GM12878 (cell line): ENCODE measurements at regions not wholly inside any gene's neighbourhood (a gene's known extent, or its start where the extent isn't known, plus 50 kb on each side); places are given as distances from the start of the nearest gene placed in this dataset.

Source experiments
- ATAC-seq: fragments of 200-7000 bp; cut with Tn5 transposase; 3 replicates; pipeline ENCODE4 v1.9.1; 2020; ENCODE audit warnings: mild to moderate bottlenecking, moderate library complexity
- BruUV-seq: library from RNA; stranded (reverse); fragments of 400-500 nt; replicated peaks from 2 replicates; lab custom pipeline; 2021; lab: Mats Ljungman, UMichigan
- CTCF ChIA-PET: fragments of 300-600 bp; sonication (Branson Sonifier 250); formaldehyde crosslinking; extraction: SDS; loops from one replicate; lab custom pipeline; 2021; ENCODE audit warnings: inconsistent platforms; lab: Yijun Ruan, JAX
- POLR2A ChIA-PET: fragments of 350-600 bp; formaldehyde crosslinking; extraction: SDS; loops from one replicate; lab custom pipeline; 2021; ENCODE audit warnings: inconsistent platforms; lab: Charles Lee
- RAD21 ChIA-PET: fragments of 300-600 bp; sonication (Branson Sonifier 250); formaldehyde crosslinking; loops from one replicate; lab custom pipeline; 2023; ENCODE audit warnings: antibody characterized with exemption; ENCODE audit not compliant: unreplicated experiment; lab: Charles Lee
- SMC1A ChIA-PET: fragments of 300-600 bp; sonication (Branson Sonifier 250); formaldehyde crosslinking; loops from one replicate; lab custom pipeline; 2023; ENCODE audit not compliant: unreplicated experiment, uncharacterized antibody; lab: Charles Lee
- DNase-seq: peaks from one replicate; pipeline ENCODE4 v3.0.0-alpha.2; 2011; ENCODE audit warnings: low read depth, low spot score
- FAIRE-seq: peaks from 3 replicates; lab custom pipeline; 2011; peaks lifted over from hg19 to GRCh38; lab: Jason Lieb, UNC
- H2AFZ ChIP-seq: 2 replicates; pipeline ENCODE4 v1.6.0; 2011; ENCODE audit warnings: low read depth, low read length, control low read depth; ENCODE audit not compliant: control insufficient read depth
- H3K27ac ChIP-seq: 2 replicates; pipeline ENCODE4 v1.5.1; 2011; ENCODE audit warnings: control low read depth; ENCODE audit not compliant: control insufficient read depth, insufficient read depth
- H3K27me3 ChIP-seq, 2 experiments: replicated peaks in 1 of 2; 2 replicates each; pipeline versions ENCODE4 v1.6.0 to v1.6.1; 2011; ENCODE audit warnings: low read length in 1 of 2; ENCODE audit not compliant: control insufficient read depth in 2 of 2, insufficient read depth in 2 of 2
- H3K36me3 ChIP-seq, 2 experiments: 2 replicates each; pipeline ENCODE4 v1.5.1; 2011; ENCODE audit warnings: low read length in 1 of 2; ENCODE audit not compliant: control insufficient read depth in 2 of 2, insufficient read depth in 2 of 2
- H3K4me1 ChIP-seq: 2 replicates; pipeline ENCODE4 v1.6.1; 2011; ENCODE audit warnings: mild to moderate bottlenecking, low read length, moderate library complexity, mixed read lengths; ENCODE audit not compliant: control insufficient read depth, insufficient read depth
- H3K4me2 ChIP-seq: 2 replicates; pipeline ENCODE4 v1.6.0; 2011; ENCODE audit warnings: control low read depth; ENCODE audit not compliant: control insufficient read depth, insufficient read depth
- H3K4me3 ChIP-seq: fragments of 200-600 bp; sonication (generic); 2 replicates; pipeline ENCODE4 v1.5.1; 2016
- H3K79me2 ChIP-seq: 2 replicates; pipeline ENCODE4 v1.6.0; 2011; ENCODE audit warnings: low read length; ENCODE audit not compliant: control insufficient read depth, insufficient read depth
- H3K9ac ChIP-seq: 2 replicates; pipeline ENCODE4 v1.8.0; 2011; ENCODE audit warnings: low read length, control low read depth, mixed read lengths; ENCODE audit not compliant: control insufficient read depth, insufficient read depth
- H3K9me3 ChIP-seq: replicated peaks from 3 replicates; pipeline ENCODE4 v1.5.1; 2011; ENCODE audit warnings: mild to moderate bottlenecking, low read length; ENCODE audit not compliant: control insufficient read depth, insufficient read depth
- H4K20me1 ChIP-seq: 2 replicates; pipeline ENCODE4 v1.6.0; 2011; ENCODE audit not compliant: control insufficient read depth, insufficient read depth
- BACH1 ChIP-seq: fragments of 450-650 bp; IDR thresholded peaks from 2 replicates; pipeline ENCODE4 v1.6.1; 2017; ENCODE audit warnings: mild to moderate bottlenecking, borderline replicate concordance
- BRCA1 ChIP-seq: IDR thresholded peaks from 2 replicates; pipeline ENCODE4 v1.6.1; 2011; ENCODE audit warnings: low read depth, low read length, improper control_type of control experiment
- EP300 ChIP-seq, 2 experiments: fragments of 150-350 bp in 1 of 2; IDR thresholded peaks; 2 replicates each; pipeline ENCODE4 v1.6.1; 2011 to 2012; ENCODE audit warnings: low read depth in 2 of 2, low read length in 2 of 2, borderline replicate concordance in 1 of 2, improper control_type of control experiment in 1 of 2, inconsistent platforms in 1 of 2; ENCODE audit not compliant: control insufficient read depth in 1 of 2
- FOXK2 ChIP-seq: fragments of 450-650 bp; IDR thresholded peaks from 2 replicates; pipeline ENCODE4 v1.6.1; 2017; ENCODE audit warnings: mild to moderate bottlenecking, moderate library complexity
- MEF2B ChIP-seq: fragments of 450-650 bp; IDR thresholded peaks from 2 replicates; pipeline ENCODE4 v1.6.1; 2018; ENCODE audit warnings: mild to moderate bottlenecking, moderate library complexity; ENCODE audit not compliant: partially characterized antibody, poor library complexity, severe bottlenecking
- RBBP5 ChIP-seq: fragments of 200-600 bp; sonication (generic); conservative IDR thresholded peaks from 2 replicates; pipeline ENCODE4 v1.6.1; 2016
- RELA ChIP-seq: fragments of 450-650 bp; IDR thresholded peaks from 2 replicates; pipeline ENCODE4 v1.8.0; 2014; ENCODE audit warnings: borderline replicate concordance; ENCODE audit not compliant: partially characterized antibody
- YBX1 ChIP-seq: fragments of 450-650 bp; IDR thresholded peaks from 2 replicates; pipeline ENCODE4 v1.6.1; 2016; ENCODE audit warnings: antibody characterized with exemption
- ZNF24 ChIP-seq: fragments of 450-650 bp; IDR thresholded peaks from 2 replicates; pipeline ENCODE4 v1.6.1; 2017; ENCODE audit warnings: antibody characterized with exemption, mild to moderate bottlenecking
- WGBS: methylation state at CpG from one replicate; pipeline ENCODE4 v1.1.6; 2016; ENCODE audit warnings: low lambda C conversion rate; ENCODE audit not compliant: insufficient replicate concordance, insufficient coverage; ENCODE audit errors: missing lambda C conversion rate; 5-methylcytosine and 5-hydroxymethylcytosine counted together
- in situ Hi-C: fragments of 300-500 bp; cut with MboI; formaldehyde crosslinking; loops from 9 replicates; pipeline ENCODE4 v1.14.3; 2018; ENCODE audit warnings: mixed read lengths
- intact Hi-C: fragments of 100-400 bp; cut with micrococcal nuclease; formaldehyde crosslinking; loops from one replicate; pipeline ENCODE4 v1.14.2; 2022; ENCODE audit not compliant: unreplicated experiment
- TF ChIP-seq, protein P1 (sequence below): IDR thresholded peaks from 2 replicates; pipeline ENCODE4 v1.6.1; 2012; ENCODE audit warnings: low read depth, low read length, improper control_type of control experiment

DNA sequence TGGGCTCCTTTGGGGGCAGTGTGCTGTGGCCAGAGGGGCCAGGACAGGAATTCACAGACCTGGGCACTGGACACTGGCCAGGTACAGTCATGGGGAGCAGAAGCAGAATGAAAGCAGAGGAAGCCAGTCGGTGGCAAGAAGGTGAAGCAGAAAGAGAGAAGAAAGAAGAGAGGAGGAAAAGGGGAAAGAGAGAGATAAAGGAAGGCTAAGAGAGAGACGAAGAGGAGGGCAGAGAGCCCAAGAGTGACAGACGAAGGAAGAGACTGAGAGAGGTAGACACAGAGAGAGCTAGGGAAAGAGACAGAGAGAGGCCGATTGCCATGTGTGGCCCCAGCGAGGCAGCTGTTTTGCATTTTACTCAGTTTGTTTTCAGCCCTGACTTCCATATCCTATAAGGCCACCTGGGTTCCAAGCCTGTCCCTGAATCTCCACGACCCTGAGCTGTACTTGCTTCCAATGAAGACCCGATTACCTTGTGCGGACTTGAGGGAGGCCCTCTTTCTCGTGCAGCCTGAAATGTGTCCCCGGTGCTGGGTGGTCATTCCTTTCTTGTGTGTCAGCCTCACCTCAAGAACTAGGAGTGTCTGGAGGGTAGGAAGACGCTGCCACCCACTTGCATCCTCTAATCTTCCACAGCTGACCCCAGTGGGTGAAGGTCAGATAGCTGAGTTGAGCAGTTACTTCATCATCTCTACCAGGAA lies 73.9 kb downstream of the LSM3 start:
- whole genome bisulfite sequencing: 48% methylated on average over 11 of the region's 11 CpGs
- no peak overlapping the region for H3K9ac ChIP-seq
- no TSS peak for BruUV-seq
- H3K79me2 ChIP-seq: no peaks in the 10 kb centered on the region
- H3K4me3 ChIP-seq: no peak overlapping the region
- no peak overlapping the region for H3K4me2 ChIP-seq
- ATAC-seq (no peak), DNase-seq (no peak), FAIRE-seq (no peak)
- H3K36me3 ChIP-seq: no peaks in the 10 kb centered on the region
- CTCF ChIA-PET: interaction anchor here (1.7 kb wide), 1 partner anchor 49 kb away, joined by 6 read pairs; no protein-coding TSS in a partner anchor
- RAD21 ChIA-PET: no interaction called here
- SMC1A ChIA-PET: interaction anchor here (0.6 to 1.0 kb wide), 2 partner anchors 215 to 461 kb away, joined by 3 read pairs; no protein-coding TSS in a partner anchor
- no peaks in the 10 kb centered on the region; the same call in 1 of the 2 replicates for H4K20me1 ChIP-seq
- intact Hi-C loops: no loop called here
- H3K9me3 ChIP-seq: no peaks in the 10 kb centered on the region
- no peak overlapping the region for H3K27ac ChIP-seq
- in situ Hi-C loops: no loop called here
- no peak overlapping the region for H2AFZ ChIP-seq
- POLR2A ChIA-PET: no interaction called here
- H3K4me1 ChIP-seq: no peaks in the 10 kb centered on the region
- H3K27me3 ChIP-seq: no peaks in the 10 kb centered on the region; a peak in 1 of 4 replicates
- TF ChIP-seq RBBP5: no peak
- no peak for TF ChIP-seq BRCA1
- no peak for TF ChIP-seq EP300 (IDR thresholded peaks at IDR 0.05; ENCODE audit: borderline replicate concordance in 1 of 2, control insufficient read depth in 1 of 2, low read depth in 2 of 2, low read length in 2 of 2)
- no peak for TF ChIP-seq RELA
- TF ChIP-seq, protein P1, sequence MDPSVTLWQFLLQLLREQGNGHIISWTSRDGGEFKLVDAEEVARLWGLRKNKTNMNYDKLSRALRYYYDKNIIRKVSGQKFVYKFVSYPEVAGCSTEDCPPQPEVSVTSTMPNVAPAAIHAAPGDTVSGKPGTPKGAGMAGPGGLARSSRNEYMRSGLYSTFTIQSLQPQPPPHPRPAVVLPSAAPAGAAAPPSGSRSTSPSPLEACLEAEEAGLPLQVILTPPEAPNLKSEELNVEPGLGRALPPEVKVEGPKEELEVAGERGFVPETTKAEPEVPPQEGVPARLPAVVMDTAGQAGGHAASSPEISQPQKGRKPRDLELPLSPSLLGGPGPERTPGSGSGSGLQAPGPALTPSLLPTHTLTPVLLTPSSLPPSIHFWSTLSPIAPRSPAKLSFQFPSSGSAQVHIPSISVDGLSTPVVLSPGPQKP: no peak
- TF ChIP-seq YBX1: no peak
- no peak for TF ChIP-seq ZNF24
- TF ChIP-seq FOXK2: no peak
- no peak for TF ChIP-seq MEF2B
- no peak for TF ChIP-seq BACH1
